BJ (cell line): ENCODE measurements at regions not wholly inside any gene's neighbourhood (a gene's known extent, or its start where the extent isn't known, plus 50 kb on each side); places are given as distances from the start of the nearest gene placed in this dataset.

Experiments
- CTCF ChIA-PET: fragments of 350-600 bp; formaldehyde crosslinking; extraction: SDS; loops from one replicate; lab custom pipeline; 2021; ENCODE audit warnings: antibody characterized with exemption, inconsistent platforms; lab: Yijun Ruan, JAX
- POLR2A ChIA-PET: fragments of 300-600 bp; sonication (Branson Sonifier 250); formaldehyde crosslinking; extraction: SDS; loops from one replicate; lab custom pipeline; 2021; ENCODE audit warnings: antibody characterized with exemption; lab: Charles Lee
- DNase-seq: peaks from one replicate; pipeline ENCODE4 v3.0.0-alpha.2; 2011; ENCODE audit warnings: low read depth
- H3K27me3 ChIP-seq: 2 replicates; pipeline ENCODE4 v1.6.0; 2011; ENCODE audit warnings: low read length; ENCODE audit not compliant: control insufficient read depth, insufficient read depth
- H3K36me3 ChIP-seq: 2 replicates; pipeline ENCODE4 v1.5.1; 2011; ENCODE audit warnings: low read length; ENCODE audit not compliant: control insufficient read depth, insufficient read depth
- H3K4me3 ChIP-seq: 2 replicates; pipeline ENCODE4 v1.5.1; 2011; ENCODE audit warnings: low read depth, mild to moderate bottlenecking, control low read depth, low read length
- TF ChIP-seq, protein P1 (sequence below): IDR thresholded peaks from 2 replicates; pipeline ENCODE4 v1.5.1; 2011; ENCODE audit warnings: low read depth, mild to moderate bottlenecking, control low read depth, inconsistent platforms, low read length, moderate library complexity; ENCODE audit not compliant: insufficient read depth

DNA sequence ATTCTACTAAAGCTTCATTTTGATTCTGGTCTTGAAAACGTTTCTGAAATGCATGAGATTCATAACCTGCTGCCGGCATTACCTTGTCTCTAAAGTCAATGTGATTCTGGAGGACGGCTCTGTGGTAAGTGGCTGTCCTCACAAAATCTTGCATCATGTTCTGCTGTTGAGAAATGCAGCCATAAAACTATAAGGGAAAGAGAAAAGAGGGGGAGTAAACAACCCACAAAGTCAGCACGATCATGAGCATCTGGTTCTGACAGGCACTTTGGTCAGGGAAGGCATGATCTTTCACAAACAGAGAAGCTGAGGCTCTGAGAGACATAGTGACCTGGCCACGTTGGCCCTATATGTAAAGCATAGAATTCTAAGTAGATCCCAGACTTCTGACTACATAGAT is 168.9 kb upstream of the PUM3 start:
- POLR2A ChIA-PET = no interaction called here
- TF ChIP-seq, protein P1, sequence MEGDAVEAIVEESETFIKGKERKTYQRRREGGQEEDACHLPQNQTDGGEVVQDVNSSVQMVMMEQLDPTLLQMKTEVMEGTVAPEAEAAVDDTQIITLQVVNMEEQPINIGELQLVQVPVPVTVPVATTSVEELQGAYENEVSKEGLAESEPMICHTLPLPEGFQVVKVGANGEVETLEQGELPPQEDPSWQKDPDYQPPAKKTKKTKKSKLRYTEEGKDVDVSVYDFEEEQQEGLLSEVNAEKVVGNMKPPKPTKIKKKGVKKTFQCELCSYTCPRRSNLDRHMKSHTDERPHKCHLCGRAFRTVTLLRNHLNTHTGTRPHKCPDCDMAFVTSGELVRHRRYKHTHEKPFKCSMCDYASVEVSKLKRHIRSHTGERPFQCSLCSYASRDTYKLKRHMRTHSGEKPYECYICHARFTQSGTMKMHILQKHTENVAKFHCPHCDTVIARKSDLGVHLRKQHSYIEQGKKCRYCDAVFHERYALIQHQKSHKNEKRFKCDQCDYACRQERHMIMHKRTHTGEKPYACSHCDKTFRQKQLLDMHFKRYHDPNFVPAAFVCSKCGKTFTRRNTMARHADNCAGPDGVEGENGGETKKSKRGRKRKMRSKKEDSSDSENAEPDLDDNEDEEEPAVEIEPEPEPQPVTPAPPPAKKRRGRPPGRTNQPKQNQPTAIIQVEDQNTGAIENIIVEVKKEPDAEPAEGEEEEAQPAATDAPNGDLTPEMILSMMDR = no peak
- no peak overlapping the region for H3K4me3 ChIP-seq
- H3K36me3 ChIP-seq = no peaks in the 10 kb centered on the region
- CTCF ChIA-PET = interaction anchor here (1.6 kb wide), 1 partner anchor 14 kb away, joined by 4 read pairs; no protein-coding TSS in a partner anchor
- no peak for DNase-seq
- no peaks in the 10 kb centered on the region for H3K27me3 ChIP-seq

- CTCF ChIA-PET = interaction anchor here (1.6 kb wide), 1 partner anchor 14 kb away, joined by 4 read pairs; no protein-coding TSS in a partner anchor
- Histone ChIP-seq H3K36me3 (no peaks in the 10 kb centered on the region), H3K4me3 (no peak overlapping the region), H3K27me3 (no peaks in the 10 kb centered on the region)
- no peak for DNase-seq
- POLR2A ChIA-PET = no interaction called here
- TF ChIP-seq, protein P1 = no peak
Measured at GRCh38 chr9:3012245-3012644, 168.3 kb upstream of the PUM3 start.

DNA sequence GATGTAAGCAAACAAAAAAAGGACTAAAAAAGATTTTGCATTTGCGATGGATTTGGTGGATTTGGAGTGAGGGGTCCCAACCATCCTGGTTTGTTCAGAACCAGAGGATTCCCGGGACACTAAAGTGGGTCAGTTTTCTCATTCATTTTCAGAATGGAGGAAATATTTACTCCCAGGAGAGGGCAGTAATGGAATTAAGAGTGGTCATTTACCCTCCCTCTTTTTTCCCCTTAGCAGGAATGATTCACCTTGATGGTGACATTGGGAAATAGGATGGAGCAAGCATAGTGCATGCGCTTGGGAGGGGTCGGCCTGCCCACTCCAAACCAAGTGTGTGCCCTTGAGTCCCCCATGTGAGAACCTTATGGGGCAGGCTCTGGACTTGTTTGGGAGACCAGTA is 164.2 kb upstream of the PUM3 start:
- peaks cover 2% of the 10 kb centered on the region; the same call in 1 of the 2 replicates for H3K27me3 ChIP-seq
- ChIA-PET POLR2A (no interaction called here), CTCF (no interaction called here)
- no peak for DNase-seq
- H3K4me3 ChIP-seq = no peak overlapping the region
- no peaks in the 10 kb centered on the region for H3K36me3 ChIP-seq
- TF ChIP-seq, protein P1 = no peak

GRCh38 chr9:3007326-3007725 is 163.4 kb upstream of the PUM3 start:
- POLR2A ChIA-PET = no interaction called here

DNA sequence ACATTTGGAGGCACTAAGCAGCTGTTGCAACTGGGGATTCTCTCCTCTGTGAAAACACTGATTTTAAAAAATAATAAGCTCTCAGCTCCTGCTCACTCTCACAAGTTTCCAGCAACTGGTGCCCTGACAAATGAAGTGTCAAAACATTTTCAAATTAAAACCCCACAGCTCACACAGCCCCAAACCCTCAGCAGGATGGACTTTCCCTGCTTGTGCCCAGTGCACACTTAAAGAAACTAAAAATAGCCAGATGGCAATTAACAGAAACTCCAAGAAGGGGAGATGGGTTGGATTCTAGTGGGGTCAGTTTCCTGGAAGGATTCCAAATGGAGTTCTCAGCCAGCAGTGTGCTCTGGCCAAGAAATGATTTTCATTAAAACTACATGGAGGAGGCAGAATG is 163.0 kb upstream of the PUM3 start:
- no peak for DNase-seq
- H3K4me3 ChIP-seq = no peak overlapping the region
- no peaks in the 10 kb centered on the region for H3K36me3 ChIP-seq
- TF ChIP-seq, protein P1 = no peak
- ChIA-PET CTCF (interaction anchor here (0.6 to 1.2 kb wide), 3 partner anchors 11 to 22 kb away, joined by 3 read pairs; no protein-coding TSS in a partner anchor), POLR2A (no interaction called here)
- H3K27me3 ChIP-seq = peaks cover 2% of the 10 kb centered on the region; the same call in 1 of the 2 replicates

More at GRCh38 chr9:3007326-3007725, 163.4 kb upstream of the PUM3 start:
- Histone ChIP-seq H3K36me3 (no peaks in the 10 kb centered on the region), H3K4me3 (no peak overlapping the region), H3K27me3 (peaks cover 2% of the 10 kb centered on the region; the same call in 1 of the 2 replicates)
- DNase-seq = no peak
- TF ChIP-seq, protein P1 = no peak
- CTCF ChIA-PET = interaction anchor here (0.6 to 1.2 kb wide), 3 partner anchors 11 to 22 kb away, joined by 3 read pairs; no protein-coding TSS in a partner anchor
